ENCODE measurements at regions not wholly inside any gene's neighbourhood (a gene's known extent, or its start where the extent isn't known, plus 50 kb on each side); places are given as distances from the start of the nearest gene placed in this dataset.
"Not testable (repeated sequence)": the region's sequence is repeated elsewhere in the genome, so short reads cannot be mapped to it uniquely, and the experiment has no call there.

DNA sequence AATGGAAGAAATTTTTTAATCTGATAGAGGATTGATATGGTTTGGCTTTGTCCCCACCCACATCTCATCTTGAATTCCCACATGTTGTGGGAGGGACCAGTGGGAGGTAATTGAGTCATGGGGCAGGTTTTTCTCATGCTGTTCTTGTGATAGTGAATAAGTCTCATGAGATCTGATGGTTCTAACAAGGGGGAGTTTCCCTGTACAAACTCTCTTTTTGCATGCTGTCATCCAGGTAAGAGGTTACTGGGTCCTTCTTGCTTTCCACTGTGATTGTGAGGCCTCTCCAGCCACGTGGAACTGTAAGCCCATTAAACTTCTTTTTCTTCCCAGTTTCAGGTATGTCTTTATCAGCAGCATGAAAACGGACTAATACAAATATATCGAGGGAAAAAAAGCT is 132.5 kb downstream of the DSEL start:
- not testable (repeated sequence) for H2BK15ac ChIP-seq (ENCODE audit: low read depth, poor library complexity, severe bottlenecking); H3K79me1 ChIP-seq (replicated peaks; ENCODE audit: low read length, poor library complexity, severe bottlenecking); H2AFZ ChIP-seq (ENCODE audit: low read depth, low read length); H3K23ac ChIP-seq (ENCODE audit: low read length in 2 of 2); H3K14ac ChIP-seq (ENCODE audit: low read length in 2 of 2); H4K91ac ChIP-seq (ENCODE audit: low read length); H2BK120ac ChIP-seq (ENCODE audit: low read depth, low read length); H3K4ac ChIP-seq (ENCODE audit: low read depth in 1 of 2, low read length in 2 of 2); H3K27ac ChIP-seq (ENCODE audit: low read length, poor library complexity, severe bottlenecking); H3K9me3 ChIP-seq (ENCODE audit: control insufficient read depth, low read length); H4K8ac ChIP-seq (ENCODE audit: low read length); H2AK5ac ChIP-seq (ENCODE audit: low read length, severe bottlenecking); H3K9ac ChIP-seq (ENCODE audit: low read length); H3K27me3 ChIP-seq (ENCODE audit: control insufficient read depth in 1 of 2, insufficient read depth in 1 of 2, low read length in 2 of 2); H3K4me3 ChIP-seq (ENCODE audit: insufficient read depth in 1 of 2, low read depth in 1 of 2, low read length in 2 of 2); H2BK12ac ChIP-seq (ENCODE audit: low read length in 2 of 2); H3K4me1 ChIP-seq (ENCODE audit: control insufficient read depth, insufficient read depth, low read depth, low read length); H2BK5ac ChIP-seq (ENCODE audit: low read depth, low read length, poor library complexity, severe bottlenecking); H3K18ac ChIP-seq (ENCODE audit: low read depth in 1 of 2, low read length in 2 of 2); DNase-seq; H3K4me2 ChIP-seq (ENCODE audit: low read length, poor library complexity, severe bottlenecking); H3K36me3 ChIP-seq (ENCODE audit: control insufficient read depth in 1 of 2, insufficient read depth in 2 of 2, low read depth in 1 of 2, low read length in 2 of 2)
- WGBS, result 91% methylated on average over 3 of the region's 3 CpGs

DNA sequence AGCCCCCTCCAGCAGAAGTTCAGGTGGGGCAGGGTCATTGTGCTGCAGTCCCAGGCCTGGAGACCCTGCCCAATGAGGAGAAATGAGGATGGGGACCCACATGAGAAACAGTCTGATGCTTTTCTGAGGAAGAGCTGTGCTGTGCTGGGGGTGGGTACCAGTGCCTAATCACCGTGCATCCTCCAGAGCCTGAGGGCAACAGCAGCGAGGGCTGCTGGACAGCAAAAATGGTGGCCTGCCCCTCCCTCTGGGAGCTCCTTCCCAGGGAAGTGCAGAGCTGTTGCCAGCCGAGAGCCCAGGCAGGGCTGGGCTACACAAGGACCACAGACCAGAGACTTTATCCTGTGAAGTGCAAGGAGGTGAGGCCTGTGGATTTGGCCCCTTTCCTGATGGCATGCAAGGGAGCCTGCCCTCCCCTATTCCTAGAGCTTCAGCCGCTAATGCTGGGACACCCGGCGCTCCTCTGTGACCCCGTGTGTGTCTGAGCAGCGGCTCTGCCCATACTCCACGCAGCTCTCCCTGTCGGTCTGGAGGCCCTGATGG is 134.8 kb downstream of the DSEL start:
- Histone ChIP-seq H3K79me1 (replicated peaks; ENCODE audit: low read length, poor library complexity, severe bottlenecking) (no peaks in the 10 kb centered on the region), H3K27me3 (ENCODE audit: control insufficient read depth in 1 of 2, insufficient read depth in 1 of 2, low read length in 2 of 2) (no peaks in the 10 kb centered on the region), H2BK120ac (ENCODE audit: low read depth, low read length) (peak overlapping the region; percentile 5), H3K4me2 (ENCODE audit: low read length, poor library complexity, severe bottlenecking) (no peak overlapping the region), H3K4me1 (ENCODE audit: control insufficient read depth, insufficient read depth, low read depth, low read length) (no peaks in the 10 kb centered on the region), H3K9ac (ENCODE audit: low read length) (no peak overlapping the region), H4K8ac (ENCODE audit: low read length) (peak overlapping the region; percentile 84), H3K27ac (ENCODE audit: low read length, poor library complexity, severe bottlenecking) (no peak overlapping the region), H2AK5ac (ENCODE audit: low read length, severe bottlenecking) (no peak overlapping the region), H4K91ac (ENCODE audit: low read length) (no peak overlapping the region), H3K14ac (ENCODE audit: low read length in 2 of 2) (peak overlapping the region in 1 of 2 experiments; percentile 62), H3K4ac (ENCODE audit: low read depth in 1 of 2, low read length in 2 of 2) (no peak overlapping the region), H3K4me3 (ENCODE audit: insufficient read depth in 1 of 2, low read depth in 1 of 2, low read length in 2 of 2) (no peak overlapping the region), H3K18ac (ENCODE audit: low read depth in 1 of 2, low read length in 2 of 2) (peak overlapping the region in 1 of 2 experiments; percentile 43), H3K23ac (ENCODE audit: low read length in 2 of 2) (peak overlapping the region in 1 of 2 experiments; percentile 77), H3K9me3 (ENCODE audit: control insufficient read depth, low read length) (no peaks in the 10 kb centered on the region), H2BK12ac (ENCODE audit: low read length in 2 of 2) (peak overlapping the region in 1 of 2 experiments; percentile 47), H2AFZ (ENCODE audit: low read depth, low read length) (no peak overlapping the region), H2BK15ac (ENCODE audit: low read depth, poor library complexity, severe bottlenecking) (no peak overlapping the region), H3K36me3 (ENCODE audit: control insufficient read depth in 1 of 2, insufficient read depth in 2 of 2, low read depth in 1 of 2, low read length in 2 of 2) (no peaks in the 10 kb centered on the region), H2BK5ac (ENCODE audit: low read depth, low read length, poor library complexity, severe bottlenecking) (no peak overlapping the region)
- no peak for DNase-seq
- 96% methylated on average over 10 of the region's 10 CpGs for WGBS

DNA sequence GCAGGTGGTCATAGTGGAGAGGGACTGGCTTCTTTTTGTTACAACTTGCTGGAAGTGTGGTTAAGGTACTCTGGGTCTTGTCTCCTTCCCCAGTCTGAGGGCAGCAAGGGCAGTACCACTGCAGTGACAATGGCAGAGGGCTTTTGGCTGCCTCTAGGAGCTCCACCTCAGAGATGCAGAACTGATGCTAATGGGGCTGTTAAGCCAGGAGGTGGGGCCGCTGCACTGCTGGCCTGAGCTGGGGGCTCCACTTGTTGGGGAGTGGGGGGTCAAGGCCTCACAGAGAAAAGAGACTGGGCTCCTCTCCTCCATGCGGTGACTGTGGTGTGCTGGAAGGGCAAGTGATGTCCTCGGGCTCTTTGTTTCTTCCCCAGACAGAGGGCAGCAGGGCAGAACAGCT is 135.7 kb downstream of the DSEL start:
- Histone ChIP-seq H3K36me3 (ENCODE audit: control insufficient read depth in 1 of 2, insufficient read depth in 2 of 2, low read depth in 1 of 2, low read length in 2 of 2) (no peaks in the 10 kb centered on the region), H3K23ac (ENCODE audit: low read length in 2 of 2) (no peak overlapping the region), H2AFZ (ENCODE audit: low read depth, low read length) (no peak overlapping the region), H4K8ac (ENCODE audit: low read length) (no peak overlapping the region), H2AK5ac (ENCODE audit: low read length, severe bottlenecking) (no peak overlapping the region), H3K9ac (ENCODE audit: low read length) (no peak overlapping the region), H3K18ac (ENCODE audit: low read depth in 1 of 2, low read length in 2 of 2) (no peak overlapping the region), H3K14ac (ENCODE audit: low read length in 2 of 2) (no peak overlapping the region), H3K4ac (ENCODE audit: low read depth in 1 of 2, low read length in 2 of 2) (peak overlapping the region in 1 of 2 experiments; percentile 35), H3K9me3 (ENCODE audit: control insufficient read depth, low read length) (no peaks in the 10 kb centered on the region), H4K91ac (ENCODE audit: low read length) (no peak overlapping the region), H3K27ac (ENCODE audit: low read length, poor library complexity, severe bottlenecking) (no peak overlapping the region), H3K4me2 (ENCODE audit: low read length, poor library complexity, severe bottlenecking) (no peak overlapping the region), H3K27me3 (ENCODE audit: control insufficient read depth in 1 of 2, insufficient read depth in 1 of 2, low read length in 2 of 2) (no peaks in the 10 kb centered on the region), H2BK15ac (ENCODE audit: low read depth, poor library complexity, severe bottlenecking) (no peak overlapping the region), H2BK120ac (ENCODE audit: low read depth, low read length) (peak overlapping the region; percentile 5), H3K4me1 (ENCODE audit: control insufficient read depth, insufficient read depth, low read depth, low read length) (no peaks in the 10 kb centered on the region), H3K79me1 (replicated peaks; ENCODE audit: low read length, poor library complexity, severe bottlenecking) (no peaks in the 10 kb centered on the region), H2BK5ac (ENCODE audit: low read depth, low read length, poor library complexity, severe bottlenecking) (no peak overlapping the region), H2BK12ac (ENCODE audit: low read length in 2 of 2) (peak overlapping the region in 1 of 2 experiments; percentile 9), H3K4me3 (ENCODE audit: insufficient read depth in 1 of 2, low read depth in 1 of 2, low read length in 2 of 2) (no peak overlapping the region)
- no peak for DNase-seq
- 95% methylated on average over 3 of the region's 3 CpGs for WGBS

DNA sequence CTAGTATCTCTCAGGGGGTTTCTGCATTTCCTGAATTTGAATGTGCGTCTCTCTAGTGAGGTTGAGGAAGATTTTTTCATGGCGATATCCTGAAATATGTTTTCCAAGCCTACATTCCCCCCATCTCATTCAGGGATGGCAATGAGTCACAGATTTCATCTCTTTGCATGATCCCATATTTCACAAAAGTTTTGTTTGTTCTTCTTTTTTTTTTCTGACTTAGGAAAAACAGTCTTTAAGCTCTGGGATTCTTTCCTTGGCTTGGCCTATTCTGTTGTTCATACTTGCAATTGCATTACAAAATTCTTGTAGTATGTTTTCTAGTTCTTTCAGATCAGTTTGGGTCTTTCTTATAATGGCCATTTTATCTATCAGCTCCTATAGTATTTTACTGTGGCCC is 136.5 kb downstream of the DSEL start:
- no peak overlapping the region for H3K9ac ChIP-seq (ENCODE audit: low read length)
- no peaks in the 10 kb centered on the region for H3K4me1 ChIP-seq (ENCODE audit: control insufficient read depth, insufficient read depth, low read depth, low read length)
- H3K4ac ChIP-seq (ENCODE audit: low read depth in 1 of 2, low read length in 2 of 2), result no peak overlapping the region
- no peak overlapping the region for H3K18ac ChIP-seq (ENCODE audit: low read depth in 1 of 2, low read length in 2 of 2)
- H4K91ac ChIP-seq (ENCODE audit: low read length), result no peak overlapping the region
- H2BK12ac ChIP-seq (ENCODE audit: low read length in 2 of 2), result no peak overlapping the region
- H4K8ac ChIP-seq (ENCODE audit: low read length), result no peak overlapping the region
- no peaks in the 10 kb centered on the region for H3K36me3 ChIP-seq (ENCODE audit: control insufficient read depth in 1 of 2, insufficient read depth in 2 of 2, low read depth in 1 of 2, low read length in 2 of 2)
- no peak for DNase-seq
- no peak overlapping the region for H3K23ac ChIP-seq (ENCODE audit: low read length in 2 of 2)
- no peaks in the 10 kb centered on the region for H3K27me3 ChIP-seq (ENCODE audit: control insufficient read depth in 1 of 2, insufficient read depth in 1 of 2, low read length in 2 of 2)
- no peak overlapping the region for H2AFZ ChIP-seq (ENCODE audit: low read depth, low read length)
- H3K4me3 ChIP-seq (ENCODE audit: insufficient read depth in 1 of 2, low read depth in 1 of 2, low read length in 2 of 2), result no peak overlapping the region
- H3K79me1 ChIP-seq (replicated peaks; ENCODE audit: low read length, poor library complexity, severe bottlenecking), result no peaks in the 10 kb centered on the region
- no peak overlapping the region for H3K4me2 ChIP-seq (ENCODE audit: low read length, poor library complexity, severe bottlenecking)
- no peak overlapping the region for H2BK15ac ChIP-seq (ENCODE audit: low read depth, poor library complexity, severe bottlenecking)
- H3K27ac ChIP-seq (ENCODE audit: low read length, poor library complexity, severe bottlenecking), result no peak overlapping the region
- no peak overlapping the region for H2AK5ac ChIP-seq (ENCODE audit: low read length, severe bottlenecking)
- no CpG with 5 or more reads among the region's 2 CpGs for WGBS
- no peak overlapping the region for H2BK5ac ChIP-seq (ENCODE audit: low read depth, low read length, poor library complexity, severe bottlenecking)
- H3K9me3 ChIP-seq (ENCODE audit: control insufficient read depth, low read length), result no peaks in the 10 kb centered on the region
- no peak overlapping the region for H2BK120ac ChIP-seq (ENCODE audit: low read depth, low read length)
- no peak overlapping the region for H3K14ac ChIP-seq (ENCODE audit: low read length in 2 of 2)

Measured in mesenchymal stem cell (in vitro differentiated cells and primary cell).